SJSA1 (cell line): ENCODE measurements at regions not wholly inside any gene's neighbourhood (a gene's known extent, or its start where the extent isn't known, plus 50 kb on each side); places are given as distances from the start of the nearest gene placed in this dataset.

ENCODE experiments used
- DNase-seq, 2 experiments: peaks; one replicate each; pipeline ENCODE4 v3.0.0-alpha.2; 2015 to 2020; ENCODE audit warnings: low spot score in 2 of 2, low read depth in 1 of 2
- H3K27ac ChIP-seq: fragments of 250-450 bp; sonication (Bioruptor Pico); 2 replicates; pipeline ENCODE4 v1.5.1; 2020; ENCODE audit warnings: mild to moderate bottlenecking, moderate library complexity
- H3K27me3 ChIP-seq: fragments of 250-450 bp; sonication (Bioruptor Pico); replicated peaks from 2 replicates; pipeline ENCODE4 v1.5.1; 2020; ENCODE audit warnings: mild to moderate bottlenecking, moderate library complexity
- H3K36me3 ChIP-seq: fragments of 250-450 bp; sonication (Bioruptor Pico); 2 replicates; pipeline ENCODE4 v1.5.1; 2020; ENCODE audit warnings: mild to moderate bottlenecking
- H3K4me1 ChIP-seq: fragments of 250-450 bp; sonication (Bioruptor Pico); replicated peaks from 2 replicates; pipeline ENCODE4 v1.6.1; 2021; ENCODE audit warnings: mild to moderate bottlenecking
- H3K4me3 ChIP-seq: fragments of 250-450 bp; sonication (Bioruptor Pico); 2 replicates; pipeline ENCODE4 v1.5.1; 2020; ENCODE audit warnings: mild to moderate bottlenecking
- H3K9me3 ChIP-seq: fragments of 250-450 bp; sonication (Bioruptor Pico); replicated peaks from 2 replicates; pipeline ENCODE4 v1.5.1; 2020; ENCODE audit warnings: mild to moderate bottlenecking

DNA sequence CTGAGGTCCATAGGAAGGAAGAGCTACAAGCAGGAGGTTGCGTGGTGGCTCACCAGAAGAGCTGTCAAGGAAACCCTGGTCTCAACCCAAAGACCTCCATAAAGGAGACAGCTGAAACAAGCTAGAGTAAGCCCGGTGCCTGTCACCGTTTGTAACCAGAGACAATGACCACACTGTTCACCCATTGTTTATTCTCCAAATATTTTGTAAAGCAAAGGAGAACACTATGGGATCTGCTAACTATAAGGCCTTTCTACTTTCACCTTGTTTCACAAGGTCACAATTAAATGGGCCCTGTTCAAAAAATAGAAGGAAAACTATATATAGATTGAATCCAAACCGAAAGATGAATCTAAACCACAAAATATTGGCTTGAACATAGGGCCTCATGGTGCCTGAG lies 128.9 kb upstream of the TPRG1 start:
- Histone ChIP-seq H3K36me3 (no peaks in the 10 kb centered on the region), H3K27me3 (no peaks in the 10 kb centered on the region), H3K27ac (no peak overlapping the region), H3K4me1 (no peaks in the 10 kb centered on the region), H3K9me3 (no peaks in the 10 kb centered on the region), H3K4me3 (no peak overlapping the region)
- DNase-seq, result no peak

DNA sequence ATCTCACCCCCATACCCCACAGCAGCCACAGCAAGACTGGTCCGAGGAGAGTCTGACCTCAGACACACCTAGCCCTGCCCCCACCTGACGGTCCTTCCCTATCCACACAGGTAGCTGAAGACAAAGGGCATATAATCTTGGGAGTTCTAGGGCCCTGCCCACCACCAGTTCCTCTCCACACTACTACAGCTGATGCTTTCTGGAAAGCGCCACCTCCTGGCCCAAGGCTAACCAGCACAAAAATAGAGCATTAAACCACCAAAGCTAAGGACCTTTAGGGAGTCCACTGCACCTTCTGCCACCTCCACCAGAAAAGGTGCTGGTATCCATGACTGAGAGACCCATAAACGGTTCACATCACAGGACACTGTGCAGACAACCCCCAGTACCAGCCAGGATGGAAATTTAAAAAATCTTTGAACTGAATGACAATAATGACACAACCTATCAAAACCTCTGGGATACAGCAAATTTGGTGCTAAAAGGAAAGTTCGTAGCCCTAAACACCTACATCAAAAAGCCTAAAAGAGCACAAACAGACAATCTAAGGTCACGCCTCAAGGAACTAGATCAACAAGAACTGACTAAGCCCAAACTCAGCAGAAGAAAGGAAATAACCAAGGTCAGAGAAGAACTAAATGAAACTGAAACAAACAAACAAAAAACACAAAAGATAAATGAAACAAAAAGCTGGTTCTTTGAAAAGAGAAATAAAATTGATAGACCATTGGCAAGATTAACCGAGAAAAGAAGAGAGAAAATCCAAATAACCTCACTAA lies 122.1 kb upstream of the TPRG1 start:
- no peak for DNase-seq
- Histone ChIP-seq H3K27me3 (no peaks in the 10 kb centered on the region), H3K36me3 (no peaks in the 10 kb centered on the region), H3K4me3 (no peak overlapping the region), H3K9me3 (no peaks in the 10 kb centered on the region), H3K4me1 (no peaks in the 10 kb centered on the region), H3K27ac (no peak overlapping the region)

DNA sequence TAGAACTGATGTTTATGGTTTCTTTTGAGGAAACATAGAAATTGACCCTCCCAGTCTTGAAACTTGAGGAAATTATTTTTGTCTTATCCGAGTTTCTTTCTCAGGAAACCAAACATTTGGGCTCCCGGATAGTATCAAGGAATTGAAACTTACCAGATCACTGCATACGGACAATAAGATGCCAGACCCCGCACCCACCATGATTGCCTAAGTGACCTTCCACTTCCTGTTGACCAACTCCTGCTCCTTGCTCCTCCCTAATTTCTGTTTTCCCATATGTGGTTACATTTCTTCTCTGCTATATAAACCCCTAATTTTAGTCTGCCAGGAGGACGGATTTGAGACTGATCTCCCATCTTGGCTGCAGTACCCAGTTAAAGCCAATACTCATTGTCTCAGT lies 118.4 kb upstream of the TPRG1 start:
- Histone ChIP-seq H3K9me3 (no peaks in the 10 kb centered on the region), H3K27ac (no peak overlapping the region), H3K36me3 (no peaks in the 10 kb centered on the region), H3K27me3 (no peaks in the 10 kb centered on the region), H3K4me3 (no peak overlapping the region), H3K4me1 (no peaks in the 10 kb centered on the region)
- no peak for DNase-seq

DNA sequence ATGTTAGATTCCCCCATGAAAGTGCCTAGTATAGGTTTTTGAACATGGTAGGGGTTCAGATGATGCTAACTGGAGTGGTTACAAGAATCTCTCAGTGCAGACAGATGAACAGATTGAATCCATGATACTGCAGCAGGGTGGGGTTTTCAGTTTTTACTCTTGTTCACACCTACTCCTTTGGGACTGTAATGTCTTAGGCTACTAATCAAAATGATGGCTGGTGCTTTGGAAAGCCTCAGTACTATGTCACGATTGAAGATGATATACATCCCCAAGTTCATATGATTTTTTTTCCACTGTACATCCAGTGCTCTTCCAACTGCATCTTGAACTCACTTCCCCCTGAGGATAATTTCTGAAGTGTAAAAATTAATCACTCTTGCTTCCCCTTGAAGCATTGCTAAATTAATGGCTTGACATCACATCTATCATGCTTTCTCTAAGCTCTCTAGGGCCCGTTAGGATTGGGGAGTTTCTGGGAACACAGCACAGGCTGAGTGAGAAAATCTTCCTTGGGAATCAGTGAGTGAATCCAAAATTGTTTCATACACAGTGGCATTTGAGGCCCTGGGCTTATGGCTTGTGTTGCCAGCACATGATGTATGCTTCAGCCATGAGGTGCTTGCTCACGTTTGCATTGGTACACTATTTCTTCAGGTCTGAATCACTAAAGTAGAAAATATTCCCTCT lies 115.0 kb upstream of the TPRG1 start:
- Histone ChIP-seq H3K4me3 (no peak overlapping the region), H3K27ac (no peak overlapping the region), H3K4me1 (no peaks in the 10 kb centered on the region), H3K27me3 (no peaks in the 10 kb centered on the region), H3K9me3 (no peaks in the 10 kb centered on the region), H3K36me3 (no peaks in the 10 kb centered on the region)
- DNase-seq, result no peak

DNA sequence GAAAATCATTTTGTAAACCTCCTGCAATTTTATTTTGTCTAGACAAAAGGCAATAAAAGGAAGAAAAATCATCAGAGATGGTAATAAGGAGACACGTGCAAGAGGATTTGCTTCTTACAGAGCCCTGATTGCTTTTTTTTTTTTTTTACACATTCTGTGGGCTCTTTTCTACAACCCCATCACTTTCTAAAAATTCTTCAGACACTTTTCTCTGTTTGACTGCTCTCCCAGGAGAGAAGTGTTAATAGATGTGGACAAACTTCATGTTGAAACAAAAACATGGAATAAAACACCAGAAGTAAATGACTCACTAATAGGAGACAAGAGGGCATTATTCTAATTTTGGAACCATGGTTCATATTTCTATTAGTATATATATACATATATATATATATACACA lies 114.4 kb upstream of the TPRG1 start:
- H3K9me3 ChIP-seq, result no peaks in the 10 kb centered on the region

DNA sequence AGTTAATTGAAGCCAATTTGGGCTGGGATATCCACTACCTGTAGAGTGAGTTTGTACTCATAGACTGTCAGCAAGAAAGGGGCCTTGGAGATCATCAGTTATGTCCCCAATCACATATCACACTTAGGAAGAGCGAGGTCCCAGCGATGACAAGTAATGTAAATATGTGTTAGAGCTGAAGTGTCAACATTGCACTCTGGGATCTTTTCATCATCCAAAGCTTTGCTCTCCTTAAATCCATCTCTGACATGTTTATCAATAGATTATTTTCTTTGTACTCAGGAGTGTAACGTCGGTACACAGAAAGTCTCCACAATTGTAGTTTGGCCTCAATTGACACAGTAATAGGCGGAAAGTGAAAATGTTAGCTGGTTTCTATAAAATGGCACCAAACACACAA lies 113.7 kb upstream of the TPRG1 start:
- H3K27me3 ChIP-seq, result no peaks in the 10 kb centered on the region
- H3K27ac ChIP-seq, result no peak overlapping the region
- no peak for DNase-seq
- H3K36me3 ChIP-seq, result no peaks in the 10 kb centered on the region
- no peaks in the 10 kb centered on the region for H3K9me3 ChIP-seq
- H3K4me3 ChIP-seq, result no peak overlapping the region
- no peaks in the 10 kb centered on the region for H3K4me1 ChIP-seq

More for the DNA sequence above, 114.4 kb upstream of the TPRG1 start:
- Histone ChIP-seq H3K4me3 (no peak overlapping the region), H3K27me3 (no peaks in the 10 kb centered on the region), H3K4me1 (no peaks in the 10 kb centered on the region), H3K27ac (no peak overlapping the region), H3K36me3 (no peaks in the 10 kb centered on the region)
- DNase-seq, result no peak

DNA sequence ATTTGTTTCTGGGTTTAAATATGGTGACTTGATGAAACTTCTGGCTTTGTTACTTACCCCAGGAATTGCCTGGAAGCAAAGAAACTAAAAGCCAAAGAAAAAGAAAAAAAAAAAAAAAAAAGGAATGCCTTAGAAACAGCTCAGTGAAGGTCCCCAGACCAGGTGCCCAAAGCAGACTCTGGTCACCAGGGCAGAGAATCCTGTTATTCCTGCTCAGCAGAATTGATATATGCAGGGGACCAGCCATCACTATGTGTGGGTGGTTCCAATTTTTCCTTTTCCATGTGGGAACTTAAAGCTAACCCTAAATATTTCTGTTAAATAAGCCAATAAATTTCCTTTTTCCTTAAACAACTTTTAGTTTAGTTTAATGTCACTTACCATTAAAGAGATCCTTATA lies 100.8 kb upstream of the TPRG1 start:
- Histone ChIP-seq H3K27me3 (no peaks in the 10 kb centered on the region; the same call in 1 of the 2 replicates), H3K4me1 (no peaks in the 10 kb centered on the region), H3K9me3 (no peaks in the 10 kb centered on the region), H3K4me3 (no peak overlapping the region), H3K36me3 (no peaks in the 10 kb centered on the region), H3K27ac (no peak overlapping the region)
- no peak for DNase-seq

DNA sequence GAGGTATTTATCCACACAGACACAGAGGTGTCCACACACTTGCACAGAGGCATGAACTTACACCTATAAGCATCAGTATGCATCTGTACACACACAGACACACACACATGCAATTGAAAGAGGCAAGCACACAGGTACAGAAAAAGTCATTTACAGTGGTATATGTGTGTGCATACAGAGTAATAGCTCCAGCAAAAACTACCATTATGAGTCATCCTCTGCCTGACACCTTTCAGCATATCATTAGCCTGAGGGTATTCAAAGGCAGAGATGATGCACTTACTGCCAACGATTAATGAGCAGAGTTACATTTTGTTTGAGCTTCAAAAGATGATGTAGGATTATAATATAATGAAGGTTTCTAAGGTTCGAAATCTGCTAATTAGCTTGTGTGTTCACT lies 100.3 kb upstream of the TPRG1 start:
- Histone ChIP-seq H3K9me3 (no peaks in the 10 kb centered on the region), H3K36me3 (no peaks in the 10 kb centered on the region), H3K27me3 (no peaks in the 10 kb centered on the region; the same call in 1 of the 2 replicates), H3K4me1 (no peaks in the 10 kb centered on the region), H3K4me3 (no peak overlapping the region), H3K27ac (no peak overlapping the region)
- DNase-seq, result no peak

DNA sequence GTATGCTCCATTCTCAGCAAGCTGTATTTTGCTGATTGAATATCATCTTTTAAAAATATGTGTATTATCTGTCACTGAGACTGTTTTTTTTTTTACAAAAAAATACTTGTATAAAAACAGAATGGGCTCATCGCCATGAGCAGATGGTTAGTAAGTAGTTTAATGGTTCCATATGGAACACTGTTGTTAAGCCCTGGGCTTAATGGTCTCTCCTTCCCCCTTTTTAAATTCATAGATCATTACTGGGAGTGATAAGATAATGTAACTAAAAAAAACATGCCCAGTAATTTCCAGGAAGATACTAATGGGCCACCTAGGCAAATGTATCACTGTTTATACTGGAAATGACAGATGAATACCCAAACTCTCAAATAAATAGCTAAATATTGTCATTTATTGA lies 95.3 kb upstream of the TPRG1 start:
- Histone ChIP-seq H3K36me3 (no peaks in the 10 kb centered on the region), H3K27me3 (peaks cover 6% of the 10 kb centered on the region; the same call in 1 of the 2 replicates), H3K9me3 (no peaks in the 10 kb centered on the region), H3K4me1 (no peaks in the 10 kb centered on the region), H3K27ac (no peak overlapping the region), H3K4me3 (no peak overlapping the region)
- DNase-seq, result no peak

DNA sequence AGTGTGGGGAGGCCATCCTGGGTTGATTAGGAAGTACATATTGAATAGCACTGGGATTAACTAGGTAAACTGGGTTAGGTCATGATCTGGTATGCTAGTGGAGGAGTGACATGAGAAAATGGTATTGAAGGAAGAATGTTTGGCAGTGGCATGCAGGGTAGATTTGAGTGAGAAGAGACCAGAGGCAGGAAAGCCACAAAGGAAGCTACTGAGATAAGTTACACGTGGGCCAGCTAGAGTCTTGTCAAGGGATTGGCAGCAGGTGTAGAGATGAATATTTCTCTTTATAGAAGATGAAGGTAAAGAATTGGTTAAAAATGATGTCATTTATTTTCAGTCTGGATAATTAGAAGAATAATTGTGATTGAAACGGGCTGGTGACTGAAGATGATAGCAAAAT lies 91.0 kb upstream of the TPRG1 start:
- Histone ChIP-seq H3K4me1 (no peaks in the 10 kb centered on the region), H3K9me3 (no peaks in the 10 kb centered on the region), H3K27me3 (0 out of 2 replicates have a peak, but pooled peaks cover 6% of the 10 kb centered on the region), H3K36me3 (no peaks in the 10 kb centered on the region), H3K4me3 (no peak overlapping the region), H3K27ac (no peak overlapping the region)
- DNase-seq, result no peak

DNA sequence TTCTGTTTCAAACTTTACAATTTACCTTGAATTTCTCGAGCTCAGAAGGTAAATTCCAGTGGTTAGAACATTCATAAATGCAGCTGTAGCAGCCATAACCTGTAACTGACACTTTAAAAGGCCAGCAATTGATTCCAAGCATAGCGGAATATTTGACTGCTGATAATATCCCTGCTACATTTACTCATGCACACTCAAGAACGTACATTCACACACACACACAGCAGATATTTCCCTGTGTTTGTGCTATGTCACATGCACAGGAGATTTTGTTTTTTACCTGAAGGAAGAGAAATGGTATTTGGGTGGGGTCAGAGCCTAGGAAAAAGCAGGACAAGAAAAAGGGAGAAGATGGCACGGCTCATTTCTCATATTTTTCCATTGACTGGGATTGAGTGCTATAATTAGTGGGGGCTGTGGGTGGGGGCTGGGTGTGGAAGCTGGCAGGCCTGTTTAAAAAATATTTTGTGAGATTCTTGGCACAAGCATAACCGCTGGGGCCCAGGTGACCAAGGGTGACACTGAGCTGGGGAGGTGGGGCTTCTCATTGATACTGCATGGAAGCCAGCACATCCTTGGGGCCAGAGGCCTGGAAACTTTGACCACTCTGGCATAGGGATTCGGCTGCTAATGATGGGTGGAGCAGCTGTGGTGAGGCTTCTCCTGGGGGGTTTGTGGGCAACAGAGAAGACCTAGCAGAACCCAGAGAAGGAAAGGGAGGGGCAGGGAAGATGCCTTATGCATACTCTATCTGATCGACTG lies 88.9 kb upstream of the TPRG1 start:
- no peaks in the 10 kb centered on the region for H3K4me1 ChIP-seq
- 0 out of 2 replicates have a peak, but pooled peaks cover 6% of the 10 kb centered on the region for H3K27me3 ChIP-seq
- no peak overlapping the region for H3K27ac ChIP-seq
- no peak for DNase-seq
- no peaks in the 10 kb centered on the region for H3K9me3 ChIP-seq
- no peak overlapping the region for H3K4me3 ChIP-seq
- H3K36me3 ChIP-seq, result no peaks in the 10 kb centered on the region

DNA sequence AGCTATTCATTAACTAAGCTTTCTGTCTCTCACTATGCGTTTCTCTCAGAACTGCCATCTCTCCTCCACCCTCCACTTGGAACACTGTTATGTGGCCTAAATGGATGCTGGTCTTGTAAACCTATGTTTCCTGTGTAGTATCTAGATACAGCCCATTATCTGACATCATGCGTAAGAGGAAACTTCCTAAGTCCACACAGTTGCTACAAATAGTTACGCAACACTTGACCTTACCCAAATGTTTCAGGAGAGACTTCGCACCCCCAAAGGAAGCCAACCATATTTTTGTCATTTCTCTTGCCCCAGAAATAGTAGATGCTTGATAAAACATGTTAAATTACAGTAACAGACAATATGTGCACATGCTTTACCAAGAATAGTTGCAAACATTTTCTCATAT lies 87.2 kb upstream of the TPRG1 start:
- no peak overlapping the region for H3K27ac ChIP-seq
- DNase-seq, result no peak
- H3K36me3 ChIP-seq, result no peaks in the 10 kb centered on the region
- H3K4me3 ChIP-seq, result no peak overlapping the region
- no peaks in the 10 kb centered on the region for H3K4me1 ChIP-seq
- H3K27me3 ChIP-seq, result peaks cover 4% of the 10 kb centered on the region; the same call in 1 of the 2 replicates
- no peaks in the 10 kb centered on the region for H3K9me3 ChIP-seq

DNA sequence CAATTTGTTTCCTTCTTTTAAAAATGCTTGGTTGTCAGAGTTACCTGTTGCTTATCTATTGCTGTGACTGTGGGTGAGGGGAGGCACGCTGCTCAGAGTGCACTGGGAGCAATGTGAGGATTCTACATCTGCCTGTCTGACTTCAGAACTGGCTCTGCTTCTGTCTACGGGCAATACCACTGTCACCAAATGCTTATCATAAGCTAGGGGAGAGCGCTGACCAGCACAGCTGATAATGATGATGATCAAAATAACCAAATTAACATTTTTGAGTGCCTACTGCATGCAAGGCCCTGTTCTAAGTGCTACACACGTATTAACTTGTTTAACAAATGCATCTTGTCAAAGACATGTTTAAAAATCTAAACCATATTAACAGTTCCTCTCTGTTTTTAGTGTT lies 79.2 kb upstream of the TPRG1 start:
- no peaks in the 10 kb centered on the region for H3K9me3 ChIP-seq
- H3K27ac ChIP-seq, result no peak overlapping the region
- no peaks in the 10 kb centered on the region for H3K4me1 ChIP-seq
- no peaks in the 10 kb centered on the region for H3K36me3 ChIP-seq
- no peak for DNase-seq
- H3K4me3 ChIP-seq, result no peak overlapping the region
- no peaks in the 10 kb centered on the region; the same call in 1 of the 2 replicates for H3K27me3 ChIP-seq

DNA sequence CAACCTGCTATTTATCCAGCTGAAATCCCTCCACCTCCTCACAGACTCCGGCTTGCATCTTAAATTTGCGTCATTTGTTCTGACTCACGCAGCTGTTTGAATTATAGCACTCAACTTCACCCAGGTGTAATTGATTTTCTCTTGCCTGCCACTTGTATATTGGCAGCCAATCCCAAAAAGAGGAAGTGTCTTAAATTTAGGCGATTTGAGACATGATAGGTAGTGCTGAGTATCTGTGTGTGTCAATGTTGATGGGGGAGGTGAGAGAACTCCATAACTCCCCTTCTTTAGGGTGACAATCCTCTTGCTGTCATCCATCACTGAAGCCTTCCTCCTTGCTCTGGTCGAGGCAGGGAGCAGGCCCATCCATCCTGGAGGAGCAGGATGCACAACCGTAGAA lies 77.2 kb upstream of the TPRG1 start:
- H3K27ac ChIP-seq, result no peak overlapping the region
- DNase-seq, result no peak
- no peaks in the 10 kb centered on the region for H3K9me3 ChIP-seq
- no peaks in the 10 kb centered on the region for H3K27me3 ChIP-seq
- H3K4me3 ChIP-seq, result no peak overlapping the region
- H3K36me3 ChIP-seq, result no peaks in the 10 kb centered on the region
- no peaks in the 10 kb centered on the region for H3K4me1 ChIP-seq
